K562 (cell line): ENCODE measurements at regions not wholly inside any gene's neighbourhood (a gene's known extent, or its start where the extent isn't known, plus 50 kb on each side); places are given as distances from the start of the nearest gene placed in this dataset.

ENCODE experiments used
- ATAC-seq: fragments of 200-7000 bp; cut with Tn5 transposase; 3 replicates; pipeline ENCODE4 v1.9.1; 2020; ENCODE audit warnings: moderate library complexity
- BruUV-seq: library from RNA; stranded (reverse); fragments of 400-500 nt; replicated peaks from 2 replicates; lab custom pipeline; 2021; lab: Mats Ljungman, UMichigan
- CTCF ChIA-PET: fragments of 300-600 bp; formaldehyde crosslinking; extraction: SDS; loops from one replicate; lab custom pipeline; 2021; ENCODE audit warnings: low intra/inter-chr PET ratio; lab: Yijun Ruan, JAX
- POLR2A ChIA-PET: fragments of 300-600, 350-650 bp; sonication (Branson Sonifier 250); formaldehyde crosslinking; extraction: SDS; loops from one replicate; lab custom pipeline; 2021; ENCODE audit warnings: antibody characterized with exemption, inconsistent platforms; lab: Yijun Ruan, JAX
- DNase-seq, 4 experiments: peaks; one replicate each; pipeline versions ENCODE4 v3.0.0 to v3.0.0-alpha.2; 2011 to 2018; ENCODE audit warnings: low spot score in 3 of 4, mixed read lengths in 3 of 4; ENCODE audit errors: extremely low read depth in 1 of 4
- FAIRE-seq: peaks from 2 replicates; lab custom pipeline; 2011; peaks lifted over from hg19 to GRCh38; lab: Jason Lieb, UNC
- H2AFZ ChIP-seq: 2 replicates; pipeline ENCODE4 v1.6.0; 2011; ENCODE audit warnings: low read depth, low read length, control low read depth, inconsistent platforms
- H3K27ac ChIP-seq: fragments of 200-600 bp; 3 replicates; pipeline ENCODE4 v1.8.0; 2011; ENCODE audit warnings: low read depth, mild to moderate bottlenecking, control low read depth, inconsistent platforms, low read length, moderate library complexity, mixed read lengths; ENCODE audit errors: extremely low read depth
- H3K27me3 ChIP-seq, 2 experiments: fragments of 300-600 bp in 1 of 2; 2 replicates in 1 of 2; 3 replicates in 1 of 2; pipeline versions ENCODE4 v1.6.0 to v1.8.0; 2011; ENCODE audit warnings: inconsistent platforms in 2 of 2, low read length in 2 of 2, mild to moderate bottlenecking in 1 of 2, mixed read lengths in 1 of 2, moderate library complexity in 1 of 2; ENCODE audit not compliant: control insufficient read depth in 2 of 2, insufficient read depth in 2 of 2
- H3K36me3 ChIP-seq: fragments of 300-600 bp; 3 replicates; pipeline ENCODE4 v1.8.0; 2011; ENCODE audit warnings: mild to moderate bottlenecking, low read length, inconsistent platforms; ENCODE audit not compliant: control insufficient read depth, insufficient read depth
- H3K4me1 ChIP-seq, 2 experiments: fragments of 200-600 bp in 1 of 2; replicated peaks in 1 of 2; 2 replicates in 1 of 2; 3 replicates in 1 of 2; pipeline versions ENCODE4 v1.5.1 to v1.8.0; 2011; ENCODE audit warnings: inconsistent platforms in 2 of 2, low read length in 2 of 2, mild to moderate bottlenecking in 1 of 2, mixed read lengths in 1 of 2, moderate library complexity in 1 of 2; ENCODE audit not compliant: control insufficient read depth in 2 of 2, insufficient read depth in 2 of 2
- H3K4me2 ChIP-seq: 2 replicates; pipeline ENCODE4 v1.6.1; 2011; ENCODE audit warnings: low read length, control low read depth, inconsistent platforms, mixed read lengths; ENCODE audit not compliant: insufficient read depth
- H3K4me3 ChIP-seq: fragments of 200-600 bp; sonication (generic), shearing (Covaris generic); 2 replicates; pipeline ENCODE4 v1.5.1; 2016; ENCODE audit warnings: control low read depth, inconsistent platforms
- H3K79me2 ChIP-seq: fragments of 200-600 bp; 3 replicates; pipeline ENCODE4 v1.8.0; 2011; ENCODE audit warnings: low read length, inconsistent platforms; ENCODE audit not compliant: control insufficient read depth, insufficient read depth
- H3K9ac ChIP-seq, 2 experiments: 2 replicates each; pipeline versions ENCODE4 v1.6.0 to v1.6.1; 2011; ENCODE audit warnings: low read depth in 2 of 2, low read length in 2 of 2, control low read depth in 1 of 2, inconsistent platforms in 1 of 2, mild to moderate bottlenecking in 1 of 2, mixed read lengths in 1 of 2; ENCODE audit not compliant: insufficient read depth in 1 of 2
- H3K9me1 ChIP-seq: one replicate; pipeline ENCODE4 v1.6.0; 2011; ENCODE audit warnings: inconsistent platforms, mild to moderate bottlenecking, low read length, moderate library complexity; ENCODE audit not compliant: control insufficient read depth, insufficient read depth
- H3K9me3 ChIP-seq: replicated peaks from 2 replicates; pipeline ENCODE4 v1.5.1; 2011; ENCODE audit warnings: low read depth, low read length, inconsistent platforms; ENCODE audit not compliant: control insufficient read depth, insufficient read depth
- H4K20me1 ChIP-seq: replicated peaks from 2 replicates; pipeline ENCODE4 v1.6.1; 2011; ENCODE audit warnings: low read length, inconsistent platforms, mixed read lengths; ENCODE audit not compliant: control insufficient read depth, insufficient read depth
- CCAR2 ChIP-seq: fragments of 200-400 bp; formaldehyde crosslinking; IDR thresholded peaks from 2 replicates; pipeline ENCODE4 v1.6.1; 2017; ENCODE audit warnings: mild to moderate bottlenecking, low read depth, low read length
- ZFX ChIP-seq: sonication (generic); formaldehyde crosslinking; IDR thresholded peaks from 2 replicates; pipeline ENCODE4 v1.8.0; 2022; ENCODE audit warnings: mild to moderate bottlenecking, missing genetic modification reagents, moderate library complexity
- ZNF232 ChIP-seq: sonication (generic); formaldehyde crosslinking; IDR thresholded peaks from 2 replicates; pipeline ENCODE4 v1.8.0; 2022; ENCODE audit warnings: mild to moderate bottlenecking, missing genetic modification reagents
- ZNF274 ChIP-seq: IDR thresholded peaks from 2 replicates; pipeline ENCODE4 v1.6.1; 2011; ENCODE audit warnings: low read depth, mild to moderate bottlenecking, low read length, moderate library complexity, borderline replicate concordance
- ZNF324 ChIP-seq: fragments of 250-450 bp; sonication (Bioruptor Pico); IDR thresholded peaks from 2 replicates; pipeline ENCODE4 v1.4.0; 2020; ENCODE audit warnings: mild to moderate bottlenecking
- ZNF354B ChIP-seq: fragments of 250-450 bp; sonication (Bioruptor Pico); IDR thresholded peaks from 2 replicates; pipeline ENCODE4 v1.4.0; 2020
- ZNF408 ChIP-seq: fragments of 250-450 bp; sonication (Bioruptor Pico); IDR thresholded peaks from 2 replicates; pipeline ENCODE4 v1.4.0; 2020; ENCODE audit warnings: low read depth, mild to moderate bottlenecking, moderate library complexity
- ZNF696 ChIP-seq: fragments of 250-450 bp; sonication (Bioruptor Pico); conservative IDR thresholded peaks from 2 replicates; pipeline ENCODE4 v1.4.0; 2020; ENCODE audit warnings: mild to moderate bottlenecking, moderate library complexity
- WGBS: fragments of 100-300 bp; shearing (Covaris generic); methylation state at CpG from one replicate; pipeline ENCODE4 v1.1.6; 2016; ENCODE audit warnings: low coverage, mixed read lengths; ENCODE audit not compliant: insufficient coverage; ENCODE audit errors: missing lambda C conversion rate; 5-methylcytosine and 5-hydroxymethylcytosine counted together
- in situ Hi-C: fragments of 300-500 bp; cut with MboI; formaldehyde crosslinking; loops from 4 replicates; pipeline ENCODE4 v1.15.0; 2018; ENCODE audit warnings: inconsistent platforms, mixed read lengths
- intact Hi-C: fragments of 100-400 bp; cut with micrococcal nuclease; formaldehyde crosslinking; loops from 2 replicates; pipeline ENCODE4 v1.14.2; 2022
- TF ChIP-seq, protein P1 (sequence below): fragments of 250-450 bp; sonication (Bioruptor Pico); IDR thresholded peaks from 2 replicates; pipeline ENCODE4 v1.8.0; 2021; ENCODE audit warnings: moderate library complexity, mild to moderate bottlenecking, inconsistent platforms
- TF ChIP-seq, protein P2 (sequence below): fragments of 450-650 bp; formaldehyde crosslinking; IDR thresholded peaks from 2 replicates; pipeline ENCODE4 v1.4.0; 2020; ENCODE audit warnings: mild to moderate bottlenecking
- TF ChIP-seq, protein P3 (sequence below): fragments of 200-400 bp; formaldehyde crosslinking; IDR thresholded peaks from 2 replicates; pipeline ENCODE4 v1.6.1; 2017; ENCODE audit warnings: mild to moderate bottlenecking, low read depth, low read length, moderate library complexity
- TF ChIP-seq, protein P4 (sequence below), 2 experiments: IDR thresholded peaks in 1 of 2; conservative IDR thresholded peaks in 1 of 2; 2 replicates each; pipeline ENCODE4 v1.6.1; 2016; ENCODE audit warnings: low read depth in 2 of 2, mild to moderate bottlenecking in 1 of 2, missing compliant biosample characterization in 1 of 2, missing genetic modification characterization in 1 of 2, moderate library complexity in 1 of 2
- TF ChIP-seq, protein P5 (sequence below): sonication (generic); formaldehyde crosslinking; IDR thresholded peaks from 2 replicates; pipeline ENCODE4 v1.9.0; 2022; ENCODE audit warnings: mild to moderate bottlenecking, missing genetic modification reagents

DNA sequence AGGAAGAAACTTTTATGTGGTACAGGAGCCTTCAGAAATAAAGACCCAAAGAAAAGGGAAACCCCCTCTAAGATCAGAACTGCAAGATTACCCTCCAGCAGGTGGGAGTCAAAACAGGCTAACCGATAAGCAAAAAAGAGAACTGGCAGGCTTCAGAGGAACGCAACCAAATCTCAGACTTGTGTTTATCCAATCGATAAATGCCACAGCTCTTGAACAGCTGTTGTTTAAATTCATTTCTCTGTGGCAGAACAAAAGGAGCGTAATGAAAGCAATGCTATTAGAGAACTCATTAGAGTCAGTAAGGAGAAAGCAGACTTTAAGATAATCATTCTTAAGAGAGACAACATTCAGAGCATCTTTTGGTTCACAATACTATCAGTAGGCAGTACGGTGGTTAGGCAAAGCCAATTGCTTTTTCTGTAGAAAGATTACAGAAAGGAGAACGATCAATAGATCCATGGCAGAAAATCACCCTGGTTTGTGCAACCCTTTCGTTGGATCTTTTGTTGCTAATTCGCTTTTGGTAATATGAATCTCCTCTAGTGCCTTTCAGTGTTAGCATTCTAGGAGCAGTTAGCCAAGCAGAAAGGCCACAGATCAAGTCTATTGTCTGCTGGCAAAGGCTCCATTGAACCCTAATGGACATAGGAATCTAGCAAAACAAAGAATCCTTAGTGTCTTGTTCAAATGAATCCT is 476.4 kb upstream of the CHST9 start:
- H4K20me1 ChIP-seq, result no peaks in the 10 kb centered on the region
- no peak overlapping the region for H2AFZ ChIP-seq
- CTCF ChIA-PET, result no interaction called here
- no peak overlapping the region for H3K4me3 ChIP-seq
- intact Hi-C loops (no loop called here), in situ Hi-C loops (no loop called here)
- no peaks in the 10 kb centered on the region for H3K36me3 ChIP-seq
- H3K4me2 ChIP-seq, result no peak overlapping the region
- BruUV-seq, result no TSS peak
- no peak overlapping the region for H3K27ac ChIP-seq
- ATAC-seq (no peak), FAIRE-seq (no peak), DNase-seq (no peak)
- no peak overlapping the region for H3K9ac ChIP-seq
- H3K9me3 ChIP-seq, result 0 out of 2 replicates have a peak, but pooled peaks cover 3% of the 10 kb centered on the region
- no peaks in the 10 kb centered on the region for H3K4me1 ChIP-seq
- no peaks in the 10 kb centered on the region for H3K27me3 ChIP-seq
- H3K9me1 ChIP-seq, result no peaks in the 10 kb centered on the region
- H3K79me2 ChIP-seq, result no peaks in the 10 kb centered on the region
- WGBS, result 2% methylated on average over 8 of the region's 8 CpGs
- POLR2A ChIA-PET, result no interaction called here
- TF ChIP-seq, protein P1, sequence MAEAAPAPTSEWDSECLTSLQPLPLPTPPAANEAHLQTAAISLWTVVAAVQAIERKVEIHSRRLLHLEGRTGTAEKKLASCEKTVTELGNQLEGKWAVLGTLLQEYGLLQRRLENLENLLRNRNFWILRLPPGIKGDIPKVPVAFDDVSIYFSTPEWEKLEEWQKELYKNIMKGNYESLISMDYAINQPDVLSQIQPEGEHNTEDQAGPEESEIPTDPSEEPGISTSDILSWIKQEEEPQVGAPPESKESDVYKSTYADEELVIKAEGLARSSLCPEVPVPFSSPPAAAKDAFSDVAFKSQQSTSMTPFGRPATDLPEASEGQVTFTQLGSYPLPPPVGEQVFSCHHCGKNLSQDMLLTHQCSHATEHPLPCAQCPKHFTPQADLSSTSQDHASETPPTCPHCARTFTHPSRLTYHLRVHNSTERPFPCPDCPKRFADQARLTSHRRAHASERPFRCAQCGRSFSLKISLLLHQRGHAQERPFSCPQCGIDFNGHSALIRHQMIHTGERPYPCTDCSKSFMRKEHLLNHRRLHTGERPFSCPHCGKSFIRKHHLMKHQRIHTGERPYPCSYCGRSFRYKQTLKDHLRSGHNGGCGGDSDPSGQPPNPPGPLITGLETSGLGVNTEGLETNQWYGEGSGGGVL (CRISPR knock-in tag), result no peak
- no peak for TF ChIP-seq CCAR2
- TF ChIP-seq, protein P2, sequence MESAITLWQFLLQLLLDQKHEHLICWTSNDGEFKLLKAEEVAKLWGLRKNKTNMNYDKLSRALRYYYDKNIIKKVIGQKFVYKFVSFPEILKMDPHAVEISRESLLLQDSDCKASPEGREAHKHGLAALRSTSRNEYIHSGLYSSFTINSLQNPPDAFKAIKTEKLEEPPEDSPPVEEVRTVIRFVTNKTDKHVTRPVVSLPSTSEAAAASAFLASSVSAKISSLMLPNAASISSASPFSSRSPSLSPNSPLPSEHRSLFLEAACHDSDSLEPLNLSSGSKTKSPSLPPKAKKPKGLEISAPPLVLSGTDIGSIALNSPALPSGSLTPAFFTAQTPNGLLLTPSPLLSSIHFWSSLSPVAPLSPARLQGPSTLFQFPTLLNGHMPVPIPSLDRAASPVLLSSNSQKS (CRISPR knock-in tag), result no peak
- TF ChIP-seq ZNF408 (CRISPR knock-in tag), result no peak
- TF ChIP-seq, protein P3, sequence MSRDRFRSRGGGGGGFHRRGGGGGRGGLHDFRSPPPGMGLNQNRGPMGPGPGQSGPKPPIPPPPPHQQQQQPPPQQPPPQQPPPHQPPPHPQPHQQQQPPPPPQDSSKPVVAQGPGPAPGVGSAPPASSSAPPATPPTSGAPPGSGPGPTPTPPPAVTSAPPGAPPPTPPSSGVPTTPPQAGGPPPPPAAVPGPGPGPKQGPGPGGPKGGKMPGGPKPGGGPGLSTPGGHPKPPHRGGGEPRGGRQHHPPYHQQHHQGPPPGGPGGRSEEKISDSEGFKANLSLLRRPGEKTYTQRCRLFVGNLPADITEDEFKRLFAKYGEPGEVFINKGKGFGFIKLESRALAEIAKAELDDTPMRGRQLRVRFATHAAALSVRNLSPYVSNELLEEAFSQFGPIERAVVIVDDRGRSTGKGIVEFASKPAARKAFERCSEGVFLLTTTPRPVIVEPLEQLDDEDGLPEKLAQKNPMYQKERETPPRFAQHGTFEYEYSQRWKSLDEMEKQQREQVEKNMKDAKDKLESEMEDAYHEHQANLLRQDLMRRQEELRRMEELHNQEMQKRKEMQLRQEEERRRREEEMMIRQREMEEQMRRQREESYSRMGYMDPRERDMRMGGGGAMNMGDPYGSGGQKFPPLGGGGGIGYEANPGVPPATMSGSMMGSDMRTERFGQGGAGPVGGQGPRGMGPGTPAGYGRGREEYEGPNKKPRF, result no peak
- TF ChIP-seq ZNF232 (CRISPR knock-in tag), result no peak
- TF ChIP-seq, protein P4, sequence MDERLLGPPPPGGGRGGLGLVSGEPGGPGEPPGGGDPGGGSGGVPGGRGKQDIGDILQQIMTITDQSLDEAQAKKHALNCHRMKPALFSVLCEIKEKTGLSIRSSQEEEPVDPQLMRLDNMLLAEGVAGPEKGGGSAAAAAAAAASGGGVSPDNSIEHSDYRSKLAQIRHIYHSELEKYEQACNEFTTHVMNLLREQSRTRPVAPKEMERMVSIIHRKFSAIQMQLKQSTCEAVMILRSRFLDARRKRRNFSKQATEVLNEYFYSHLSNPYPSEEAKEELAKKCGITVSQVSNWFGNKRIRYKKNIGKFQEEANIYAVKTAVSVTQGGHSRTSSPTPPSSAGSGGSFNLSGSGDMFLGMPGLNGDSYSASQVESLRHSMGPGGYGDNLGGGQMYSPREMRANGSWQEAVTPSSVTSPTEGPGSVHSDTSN (CRISPR knock-in tag; IDR thresholded peaks at IDR 0.05; ENCODE audit: low read depth), result no peak
- TF ChIP-seq, protein P4 (tag; conservative IDR thresholded peaks at IDR 0.05; ENCODE audit: low read depth), result no peak
- no peak for TF ChIP-seq ZFX (CRISPR knock-in tag)
- TF ChIP-seq ZNF696 (CRISPR knock-in tag), result no peak
- no peak for TF ChIP-seq ZNF324 (CRISPR knock-in tag)
- TF ChIP-seq ZNF274, result no peak
- TF ChIP-seq, protein P5, sequence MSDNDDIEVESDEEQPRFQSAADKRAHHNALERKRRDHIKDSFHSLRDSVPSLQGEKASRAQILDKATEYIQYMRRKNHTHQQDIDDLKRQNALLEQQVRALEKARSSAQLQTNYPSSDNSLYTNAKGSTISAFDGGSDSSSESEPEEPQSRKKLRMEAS (CRISPR knock-in tag), result no peak
- no peak for TF ChIP-seq ZNF354B (CRISPR knock-in tag)
